IPS-18c (cell line): ENCODE measurements at regions not wholly inside any gene's neighbourhood (a gene's known extent, or its start where the extent isn't known, plus 50 kb on each side); places are given as distances from the start of the nearest gene placed in this dataset.

Source experiments
- H3K4me3 ChIP-seq: 2 replicates; pipeline ENCODE4 v1.7.0; 2013; ENCODE audit warnings: low read depth, mild to moderate bottlenecking, low read length, moderate library complexity; ENCODE audit not compliant: insufficient read depth
- H3K9me3 ChIP-seq: one replicate; pipeline ENCODE4 v1.6.1; 2013; ENCODE audit warnings: mild to moderate bottlenecking, low read length, moderate library complexity; ENCODE audit not compliant: control insufficient read depth, insufficient read depth

- H3K4me3 ChIP-seq: no peak overlapping the region
- H3K9me3 ChIP-seq: no peaks in the 10 kb centered on the region
These were observed 575.9 kb downstream of the MID1IP1 start for GRCh38 chrX:39377157-39377556.

GRCh38 chrX:39377773-39378172 is 576.5 kb downstream of the MID1IP1 start:
- Histone ChIP-seq H3K9me3 (no peaks in the 10 kb centered on the region), H3K4me3 (no peak overlapping the region)

- Histone ChIP-seq H3K9me3 (peaks cover 2% of the 10 kb centered on the region), H3K4me3 (no peak overlapping the region)
These were observed 580.2 kb downstream of the MID1IP1 start for GRCh38 chrX:39381422-39381821.

- peaks cover 4% of the 10 kb centered on the region for H3K9me3 ChIP-seq
- H3K4me3 ChIP-seq: no peak overlapping the region
These were observed 583.7 kb downstream of the MID1IP1 start for GRCh38 chrX:39384996-39385395.

GRCh38 chrX:39388730-39389129 is 587.5 kb downstream of the MID1IP1 start:
- Histone ChIP-seq H3K9me3 (peaks cover 4% of the 10 kb centered on the region), H3K4me3 (no peak overlapping the region)

GRCh38 chrX:39396358-39396995 is 595.2 kb downstream of the MID1IP1 start:
- no peak overlapping the region for H3K4me3 ChIP-seq
- H3K9me3 ChIP-seq: peaks cover 6% of the 10 kb centered on the region

- Histone ChIP-seq H3K9me3 (peaks cover 6% of the 10 kb centered on the region), H3K4me3 (no peak overlapping the region)
These were observed 596.4 kb downstream of the MID1IP1 start for GRCh38 chrX:39397561-39398199.

- peaks cover 6% of the 10 kb centered on the region for H3K9me3 ChIP-seq
- H3K4me3 ChIP-seq: no peak overlapping the region
These were observed 597.1 kb downstream of the MID1IP1 start for GRCh38 chrX:39398215-39398962.

- Histone ChIP-seq H3K9me3 (peaks cover 6% of the 10 kb centered on the region), H3K4me3 (no peak overlapping the region)
These were observed 597.7 kb downstream of the MID1IP1 start for GRCh38 chrX:39398963-39399261.

- peaks cover 6% of the 10 kb centered on the region for H3K9me3 ChIP-seq
- no peak overlapping the region for H3K4me3 ChIP-seq
These were observed 598.1 kb downstream of the MID1IP1 start for GRCh38 chrX:39399387-39399786.

- Histone ChIP-seq H3K9me3 (peaks cover 2% of the 10 kb centered on the region), H3K4me3 (no peak overlapping the region)
These were observed 600.3 kb downstream of the MID1IP1 start for GRCh38 chrX:39401483-39402110.

GRCh38 chrX:39402158-39402557 is 600.9 kb downstream of the MID1IP1 start:
- Histone ChIP-seq H3K4me3 (no peak overlapping the region), H3K9me3 (peaks cover 2% of the 10 kb centered on the region)

GRCh38 chrX:39406799-39407198 is 605.5 kb downstream of the MID1IP1 start:
- peaks cover 2% of the 10 kb centered on the region for H3K9me3 ChIP-seq
- no peak overlapping the region for H3K4me3 ChIP-seq

GRCh38 chrX:39409246-39409917 is 608.1 kb downstream of the MID1IP1 start:
- no peak overlapping the region for H3K4me3 ChIP-seq

GRCh38 chrX:39414290-39414854 is 613.1 kb downstream of the MID1IP1 start:
- no peak overlapping the region for H3K4me3 ChIP-seq
- H3K9me3 ChIP-seq: no peaks in the 10 kb centered on the region

More at GRCh38 chrX:39409246-39409917, 608.1 kb downstream of the MID1IP1 start:
- peaks cover 2% of the 10 kb centered on the region for H3K9me3 ChIP-seq

- H3K9me3 ChIP-seq: no peaks in the 10 kb centered on the region
- no peak overlapping the region for H3K4me3 ChIP-seq
These were observed 615.4 kb downstream of the MID1IP1 start for GRCh38 chrX:39416547-39417260.
